GM23338 (cell line): ENCODE measurements at regions not wholly inside any gene's neighbourhood (a gene's known extent, or its start where the extent isn't known, plus 50 kb on each side); places are given as distances from the start of the nearest gene placed in this dataset.

Experiments
- CREB1 ChIP-seq: fragments of 250-450 bp; sonication (Bioruptor Pico); IDR thresholded peaks from 2 replicates; pipeline ENCODE4 v1.5.0; 2020; ENCODE audit warnings: low read depth, mild to moderate bottlenecking, moderate library complexity
- CTCF ChIP-seq, 2 experiments: fragments of 200-600 bp in 1 of 2; sonication (generic) in 1 of 2; conservative IDR thresholded peaks; 2 replicates each; pipeline versions ENCODE4 v1.5.1 to v1.6.1; 2016 to 2017; ENCODE audit warnings: antibody characterized with exemption in 2 of 2, low read depth in 2 of 2, mild to moderate bottlenecking in 2 of 2, moderate library complexity in 1 of 2
- ETS1 ChIP-seq: IDR thresholded peaks from 2 replicates; pipeline ENCODE4 v1.6.1; 2016; ENCODE audit warnings: antibody characterized with exemption
- EZH2 ChIP-seq: fragments of 200-600 bp; sonication (generic); IDR thresholded peaks from one replicate; pipeline ENCODE4 v1.8.0; 2017; ENCODE audit warnings: antibody characterized with exemption, mild to moderate bottlenecking, low read depth; ENCODE audit not compliant: unreplicated experiment
- EZH2phosphoT487 ChIP-seq: fragments of 200-600 bp; sonication (generic); IDR thresholded peaks from one replicate; pipeline ENCODE4 v1.8.1; 2018; ENCODE audit warnings: antibody characterized with exemption; ENCODE audit not compliant: unreplicated experiment
- JUNB ChIP-seq: IDR thresholded peaks from one replicate; pipeline ENCODE4 v1.6.1; 2016; ENCODE audit warnings: antibody characterized with exemption; ENCODE audit not compliant: unreplicated experiment
- NANOG ChIP-seq: IDR thresholded peaks from 2 replicates; pipeline ENCODE4 v1.6.1; 2016; ENCODE audit warnings: antibody characterized with exemption, borderline replicate concordance
- POLR2AphosphoS5 ChIP-seq: IDR thresholded peaks from 2 replicates; pipeline ENCODE4 v1.6.1; 2016; ENCODE audit warnings: antibody characterized with exemption, low read depth
- REST ChIP-seq: IDR thresholded peaks from one replicate; pipeline ENCODE4 v1.6.1; 2018; ENCODE audit warnings: antibody characterized with exemption; ENCODE audit not compliant: unreplicated experiment
- STAT1 ChIP-seq: IDR thresholded peaks from one replicate; pipeline ENCODE4 v1.6.1; 2016; ENCODE audit warnings: antibody characterized with exemption; ENCODE audit not compliant: unreplicated experiment
- ZNF331 ChIP-seq: fragments of 250-450 bp; sonication (Bioruptor Pico); IDR thresholded peaks from 2 replicates; pipeline ENCODE4 v1.5.0; 2020; ENCODE audit warnings: low read depth, mild to moderate bottlenecking, moderate library complexity
- ZNF462 ChIP-seq: fragments of 250-450 bp; sonication (Bioruptor Pico); IDR thresholded peaks from 2 replicates; pipeline ENCODE4 v1.5.0; 2020; ENCODE audit warnings: mild to moderate bottlenecking, moderate library complexity

- no peak for TF ChIP-seq CTCF (conservative IDR thresholded peaks at IDR 0.05; ENCODE audit: low read depth in 2 of 2)
- no peak for TF ChIP-seq JUNB
- no peak for TF ChIP-seq CREB1 (CRISPR knock-in tag)
- TF ChIP-seq POLR2AphosphoS5, result no peak
- no peak for TF ChIP-seq REST
- TF ChIP-seq EZH2, result no peak
- no peak for TF ChIP-seq EZH2phosphoT487
- no peak for TF ChIP-seq ZNF462 (CRISPR knock-in tag)
- TF ChIP-seq STAT1, result no peak
- TF ChIP-seq ETS1, result no peak
- TF ChIP-seq ZNF331 (CRISPR knock-in tag), result no peak
- no peak for TF ChIP-seq NANOG
These were observed 297.5 kb upstream of the DCAF8L1 start for GRCh38 chrX:28278726-28279125.
